HG02610 (cell line): ENCODE measurements at regions not wholly inside any gene's neighbourhood (a gene's known extent, or its start where the extent isn't known, plus 50 kb on each side); places are given as distances from the start of the nearest gene placed in this dataset.
"Not testable (repeated sequence)": the region's sequence is repeated elsewhere in the genome, so short reads cannot be mapped to it uniquely, and the experiment has no call there.

Experiments used
- ATAC-seq: cut with Tn5 transposase; IDR thresholded peaks from one replicate; pipeline ENCODE4 v1.9.1; 2021; ENCODE audit warnings: mild to moderate bottlenecking, moderate library complexity; ENCODE audit not compliant: unreplicated experiment

- ATAC-seq: no peak
Measured at GRCh38 chr7:119228482-119228881, 1004.0 kb downstream of the ANKRD7 start.

- no peak for ATAC-seq
Measured at GRCh38 chr7:119232091-119232490, 1007.6 kb downstream of the ANKRD7 start.

GRCh38 chr7:119233015-119233414 lies 1008.5 kb downstream of the ANKRD7 start:
- ATAC-seq: no peak

GRCh38 chr7:119252962-119253361 lies 1020.0 kb upstream of the KCND2 start:
- ATAC-seq: no peak

GRCh38 chr7:119254742-119255141 lies 1018.2 kb upstream of the KCND2 start:
- ATAC-seq: no peak

- no peak for ATAC-seq
Measured at GRCh38 chr7:119256001-119256400, 1017.0 kb upstream of the KCND2 start.

GRCh38 chr7:119256446-119257131 lies 1016.4 kb upstream of the KCND2 start:
- no peak for ATAC-seq

- ATAC-seq: not testable (repeated sequence)
Measured at GRCh38 chr7:119266790-119267189, 1006.2 kb upstream of the KCND2 start.

- peak; percentile 91 for ATAC-seq
Measured at GRCh38 chr7:119270045-119270464, 1002.9 kb upstream of the KCND2 start.

GRCh38 chr7:119270644-119271043 lies 1002.3 kb upstream of the KCND2 start:
- no peak for ATAC-seq

GRCh38 chr7:119271147-119271779 lies 1001.7 kb upstream of the KCND2 start:
- ATAC-seq: no peak

- ATAC-seq: no peak
Measured at GRCh38 chr7:119281181-119281846, 991.7 kb upstream of the KCND2 start.

- ATAC-seq: no peak
Measured at GRCh38 chr7:119283353-119283752, 989.6 kb upstream of the KCND2 start.

- ATAC-seq: no peak
Measured at GRCh38 chr7:119288416-119288815, 984.6 kb upstream of the KCND2 start.

GRCh38 chr7:119300341-119300740 lies 972.6 kb upstream of the KCND2 start:
- ATAC-seq: not testable (repeated sequence)

- ATAC-seq: no peak
Measured at GRCh38 chr7:119320316-119320715, 952.7 kb upstream of the KCND2 start.

- no peak for ATAC-seq
Measured at GRCh38 chr7:119329715-119330114, 943.3 kb upstream of the KCND2 start.

- no peak for ATAC-seq
Measured at GRCh38 chr7:119335405-119335804, 937.6 kb upstream of the KCND2 start.

GRCh38 chr7:119341822-119342221 lies 931.2 kb upstream of the KCND2 start:
- no peak for ATAC-seq

GRCh38 chr7:119343289-119343688 lies 929.7 kb upstream of the KCND2 start:
- ATAC-seq: no peak

- ATAC-seq: no peak
Measured at GRCh38 chr7:119344466-119344865, 928.5 kb upstream of the KCND2 start.

- no peak for ATAC-seq
Measured at GRCh38 chr7:119348491-119348890, 924.5 kb upstream of the KCND2 start.
